ENCODE measurements at regions not wholly inside any gene's neighbourhood (a gene's known extent, or its start where the extent isn't known, plus 50 kb on each side); places are given as distances from the start of the nearest gene placed in this dataset.

DNA sequence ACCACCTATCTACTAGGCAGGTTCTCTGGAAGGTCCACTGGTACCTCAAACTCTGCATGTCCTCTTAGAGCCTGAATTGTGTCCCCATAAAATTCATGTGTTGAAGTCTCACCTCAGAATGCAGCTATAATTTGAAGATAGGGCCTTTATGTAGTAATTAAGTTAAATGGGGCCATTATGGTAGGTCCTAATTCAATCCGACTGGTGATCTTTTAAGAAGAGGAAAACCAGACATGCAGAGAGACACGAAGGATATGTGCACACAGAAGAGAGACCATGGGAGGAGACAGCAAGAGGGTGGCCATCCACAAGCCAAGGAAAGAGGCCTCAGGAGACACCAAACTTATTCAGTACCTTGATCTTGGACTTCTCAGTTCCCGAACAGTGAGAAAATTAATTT is 345.4 kb downstream of the ENC1 start:
- Mint-ChIP-seq H3K27me3 (ENCODE audit: low read depth) (no peaks in the 10 kb centered on the region), H3K4me1 (ENCODE audit: low read depth) (peaks cover 20% of the 10 kb centered on the region), H3K4me3 (ENCODE audit: unreplicated experiment) (no peak overlapping the region), H3K36me3 (ENCODE audit: low read depth) (no peaks in the 10 kb centered on the region), H3K9me3 (ENCODE audit: low read depth) (no peaks in the 10 kb centered on the region), H3K27ac (ENCODE audit: unreplicated experiment) (no peak overlapping the region)
- DNase-seq (ENCODE audit: low spot score) = no peak
- TF ChIP-seq CTCF (IDR thresholded peaks at IDR 0.05) = no peak

DNA sequence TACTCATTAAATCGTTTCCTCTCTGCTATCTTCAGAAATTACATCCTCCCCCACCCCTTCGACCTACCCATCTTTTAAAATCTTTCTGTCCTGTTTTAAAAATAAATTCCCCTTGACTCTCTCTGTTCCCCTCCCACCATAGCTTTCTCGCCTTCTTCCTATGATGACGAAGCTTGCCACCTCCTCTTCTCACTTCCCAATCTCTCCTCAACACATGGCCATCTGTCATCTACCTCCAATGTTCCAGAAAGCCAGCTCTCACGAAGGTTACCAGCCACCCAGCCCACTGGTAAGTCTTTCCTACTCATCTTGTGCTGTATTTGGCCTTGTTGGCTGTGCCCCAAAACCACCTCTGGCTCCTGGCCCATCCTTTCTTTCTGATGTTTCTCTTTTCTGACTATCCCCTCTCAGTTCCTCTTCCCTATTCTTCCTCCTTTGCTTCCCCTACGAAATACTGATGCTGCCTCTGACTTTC is 346.3 kb downstream of the ENC1 start:
- no peaks in the 10 kb centered on the region for H3K9me3 Mint-ChIP-seq (ENCODE audit: low read depth)
- no peak for TF ChIP-seq CTCF (IDR thresholded peaks at IDR 0.05)
- H3K4me1 Mint-ChIP-seq (ENCODE audit: low read depth) = peaks cover 29% of the 10 kb centered on the region
- no peak for DNase-seq (ENCODE audit: low spot score)
- no peaks in the 10 kb centered on the region for H3K27me3 Mint-ChIP-seq (ENCODE audit: low read depth)
- no peak overlapping the region for H3K27ac Mint-ChIP-seq (ENCODE audit: unreplicated experiment)
- no peak overlapping the region for H3K4me3 Mint-ChIP-seq (ENCODE audit: unreplicated experiment)
- H3K36me3 Mint-ChIP-seq (ENCODE audit: low read depth) = no peaks in the 10 kb centered on the region

- Mint-ChIP-seq H3K27me3 (ENCODE audit: low read depth) (no peaks in the 10 kb centered on the region), H3K9me3 (ENCODE audit: low read depth) (no peaks in the 10 kb centered on the region), H3K4me3 (ENCODE audit: unreplicated experiment) (no peak overlapping the region), H3K36me3 (ENCODE audit: low read depth) (no peaks in the 10 kb centered on the region), H3K27ac (ENCODE audit: unreplicated experiment) (no peak overlapping the region), H3K4me1 (ENCODE audit: low read depth) (peaks cover 40% of the 10 kb centered on the region)
- DNase-seq (ENCODE audit: low spot score) = no peak
- TF ChIP-seq CTCF (IDR thresholded peaks at IDR 0.05) = no peak
Observed at GRCh38 chr5:74293182-74293581, 347.3 kb downstream of the ENC1 start.

GRCh38 chr5:74290634-74291241 is 349.8 kb downstream of the ENC1 start:
- Mint-ChIP-seq H3K27ac (ENCODE audit: unreplicated experiment) (peak overlapping the region; percentile 60), H3K4me3 (ENCODE audit: unreplicated experiment) (no peak overlapping the region), H3K9me3 (ENCODE audit: low read depth) (no peaks in the 10 kb centered on the region), H3K36me3 (ENCODE audit: low read depth) (no peaks in the 10 kb centered on the region), H3K4me1 (ENCODE audit: low read depth) (peaks cover 52% of the 10 kb centered on the region), H3K27me3 (ENCODE audit: low read depth) (no peaks in the 10 kb centered on the region)
- no peak for TF ChIP-seq CTCF (IDR thresholded peaks at IDR 0.05)
- no peak for DNase-seq (ENCODE audit: low spot score)

GRCh38 chr5:74289691-74290090 is 350.8 kb downstream of the ENC1 start:
- no peak for TF ChIP-seq CTCF (IDR thresholded peaks at IDR 0.05)
- Mint-ChIP-seq H3K4me1 (ENCODE audit: low read depth) (peaks cover 54% of the 10 kb centered on the region), H3K4me3 (ENCODE audit: unreplicated experiment) (no peak overlapping the region), H3K9me3 (ENCODE audit: low read depth) (no peaks in the 10 kb centered on the region), H3K36me3 (ENCODE audit: low read depth) (no peaks in the 10 kb centered on the region), H3K27ac (ENCODE audit: unreplicated experiment) (peak overlapping the region; percentile 87), H3K27me3 (ENCODE audit: low read depth) (no peaks in the 10 kb centered on the region)
- no peak for DNase-seq (ENCODE audit: low spot score)
